GM18519 (cell line): ENCODE measurements at regions not wholly inside any gene's neighbourhood (a gene's known extent, or its start where the extent isn't known, plus 50 kb on each side); places are given as distances from the start of the nearest gene placed in this dataset.

Experiments used
- ATAC-seq: cut with Tn5 transposase; IDR thresholded peaks from one replicate; pipeline ENCODE4 v1.9.1; 2021; ENCODE audit warnings: mild to moderate bottlenecking, moderate library complexity; ENCODE audit not compliant: unreplicated experiment, low FRiP score

DNA sequence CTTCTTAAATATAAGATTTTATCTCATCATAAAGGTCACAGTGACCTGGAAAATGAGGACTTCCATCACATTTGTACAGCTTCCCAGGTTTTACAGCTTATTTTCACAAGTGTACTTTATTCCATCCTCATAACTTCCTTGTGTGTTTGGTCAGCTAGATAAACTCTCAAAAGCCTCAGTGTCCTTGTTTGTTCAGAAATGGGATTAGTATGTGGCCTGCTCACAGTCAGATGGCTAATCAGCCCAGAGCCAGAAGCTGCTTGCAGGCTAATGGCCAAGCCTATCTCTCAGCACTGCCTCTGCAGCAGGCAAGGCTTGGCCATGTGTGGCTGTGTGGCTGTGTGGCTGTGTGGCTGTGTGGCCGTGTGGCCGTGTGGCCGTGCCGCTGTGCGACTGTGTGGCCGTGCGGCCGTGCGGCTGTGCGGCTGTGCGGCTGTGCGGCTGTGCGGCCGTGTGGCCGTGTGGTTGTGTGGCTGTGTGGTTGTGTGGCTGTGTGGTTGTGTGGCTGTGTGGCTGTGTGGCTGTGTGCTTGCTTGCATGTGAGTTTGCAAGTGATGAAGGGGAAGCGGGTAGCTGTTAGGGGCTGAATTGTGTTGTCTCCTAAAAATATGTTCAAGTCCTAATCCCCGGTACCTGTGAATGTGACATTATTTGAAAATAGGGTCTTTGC, 233.0 kb upstream of the TNP1 start:
- no peak for ATAC-seq

DNA sequence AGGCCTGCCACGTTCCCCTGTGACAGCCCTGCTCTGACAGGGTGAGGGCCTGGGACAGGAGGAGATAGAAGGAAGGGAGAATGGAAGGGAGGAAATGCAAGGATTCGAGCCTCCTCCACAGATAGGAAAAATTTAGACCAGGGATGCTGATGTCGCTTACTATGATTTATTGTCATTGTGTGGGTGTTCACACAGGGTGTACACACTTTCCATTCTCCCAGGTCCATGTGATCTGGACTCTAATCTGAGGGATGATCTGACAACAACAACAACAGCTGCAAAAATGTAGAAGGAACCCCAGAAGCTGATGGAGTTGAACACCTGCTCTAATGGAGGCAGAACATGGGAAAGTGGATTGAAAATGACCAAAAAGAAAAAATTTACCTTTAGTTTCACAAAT, 231.7 kb upstream of the TNP1 start:
- no peak for ATAC-seq

DNA sequence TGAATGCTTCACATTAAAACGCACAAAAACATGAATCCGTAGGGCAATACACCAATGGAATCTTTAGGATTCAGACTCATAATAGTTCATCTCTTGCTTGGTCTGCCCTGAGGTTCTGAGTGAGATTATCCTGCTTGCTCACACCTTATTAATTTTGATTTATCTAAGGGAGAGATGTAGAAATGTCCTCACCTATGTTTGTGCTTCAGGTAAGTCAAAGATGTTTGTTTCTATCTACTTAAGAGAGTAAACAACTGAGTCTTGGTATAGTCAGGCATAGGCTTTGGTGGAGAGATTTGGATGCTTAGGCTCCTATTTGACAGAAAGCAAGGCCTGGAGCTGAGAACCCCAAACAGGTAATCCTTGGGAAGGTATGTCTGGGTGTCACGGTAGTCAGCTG, 231.0 kb upstream of the TNP1 start:
- no peak for ATAC-seq

DNA sequence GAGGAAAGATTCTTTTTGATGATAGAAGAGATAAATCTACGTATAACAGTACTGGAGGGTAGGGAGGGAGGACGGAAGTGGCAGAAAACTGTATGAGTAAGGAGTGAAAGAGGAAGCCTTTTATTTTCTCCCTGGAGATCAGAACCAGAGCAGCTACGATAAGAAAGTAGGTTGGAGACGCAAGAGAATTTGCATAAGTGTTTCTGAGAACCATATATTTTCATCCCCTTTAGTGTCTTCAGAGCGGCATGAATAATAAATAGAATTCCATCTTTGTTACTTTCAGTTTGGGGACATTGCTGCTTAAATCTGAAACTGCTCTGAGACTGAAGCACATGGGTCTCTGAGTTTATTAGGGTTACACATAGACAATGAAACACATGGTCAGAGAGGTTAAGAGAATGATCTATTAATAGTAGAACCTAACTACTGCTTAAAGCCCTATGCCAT, 230.2 kb upstream of the TNP1 start:
- ATAC-seq: peak; percentile 90

DNA sequence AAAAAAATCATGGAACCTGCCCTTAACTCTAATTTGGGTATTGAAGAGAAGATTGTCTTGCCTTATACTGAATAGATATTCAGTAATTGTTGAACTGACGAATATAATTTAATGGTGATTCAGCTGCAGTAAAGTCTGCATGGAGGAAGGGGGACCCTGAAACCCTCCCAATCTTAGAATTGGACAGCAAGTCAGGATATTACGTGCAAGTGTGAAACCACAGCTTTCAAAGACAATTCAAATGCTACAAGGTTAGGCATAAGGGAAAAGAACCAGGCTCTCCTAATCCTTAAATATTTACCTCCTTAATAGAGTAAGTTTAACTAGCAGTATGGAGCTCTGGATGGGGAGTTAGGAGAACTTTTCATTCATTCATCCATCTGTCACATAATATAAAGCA, 226.9 kb upstream of the TNP1 start:
- no peak for ATAC-seq

DNA sequence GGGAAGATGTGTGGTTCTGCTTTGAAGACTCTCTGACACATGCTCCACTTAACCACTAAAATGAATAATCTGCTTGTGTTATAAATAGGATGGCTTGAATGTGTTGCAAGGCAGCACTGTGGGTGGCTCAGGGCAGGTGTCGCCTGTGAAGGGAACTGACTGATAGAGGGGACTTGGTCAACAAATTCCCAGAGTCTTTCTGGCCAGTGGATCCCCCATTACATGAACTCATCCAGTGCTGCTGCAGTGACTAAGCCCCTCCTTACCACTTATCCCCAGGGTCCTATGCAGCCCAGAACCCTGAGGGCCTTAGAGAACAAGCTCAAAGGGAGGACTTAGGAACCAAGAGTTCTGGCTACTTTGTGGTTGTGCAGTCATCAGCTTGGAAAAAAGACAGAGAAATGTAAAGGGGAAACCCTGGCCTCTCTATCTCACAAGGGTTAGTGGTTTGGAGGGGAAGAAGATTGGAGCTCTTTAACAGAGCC, 226.2 kb upstream of the TNP1 start:
- ATAC-seq: no peak

DNA sequence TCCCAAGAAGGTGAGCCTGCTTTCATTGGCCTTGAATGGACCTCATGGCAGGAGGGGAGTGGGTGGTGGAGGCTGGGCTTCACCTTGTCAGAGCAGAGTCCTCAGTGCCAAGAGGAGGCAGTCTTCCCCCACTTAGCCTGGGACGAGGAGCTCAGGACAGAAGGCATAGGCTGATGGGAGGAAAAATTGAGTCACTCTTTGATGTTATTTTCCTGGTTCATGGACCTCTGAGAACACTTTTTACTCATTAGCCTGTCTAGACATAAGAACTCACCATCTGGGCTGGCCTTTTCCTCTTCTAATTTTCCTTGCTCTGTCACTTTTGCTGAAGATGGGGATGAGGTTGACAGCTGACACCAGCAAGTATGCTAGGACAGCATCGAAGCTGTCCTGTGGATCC, 225.7 kb upstream of the TNP1 start:
- no peak for ATAC-seq

DNA sequence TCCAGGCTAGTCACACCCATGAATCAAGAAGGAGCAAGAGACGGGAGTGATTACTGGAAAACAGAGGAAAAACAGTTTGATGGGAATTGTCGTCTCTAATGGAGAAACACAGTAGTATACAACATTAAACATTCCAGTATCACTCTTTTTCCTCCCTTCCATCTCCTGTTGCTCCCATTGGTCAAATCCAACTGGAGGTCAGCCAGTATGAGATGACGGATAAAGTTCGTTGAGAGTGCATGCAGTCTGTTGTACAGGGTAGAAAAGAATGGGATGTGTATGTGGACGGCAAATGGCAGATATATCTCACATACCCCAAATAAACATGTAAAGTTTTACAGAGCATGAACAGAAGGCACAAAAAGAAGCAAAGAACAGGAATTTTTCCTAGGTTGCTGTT, 221.9 kb upstream of the TNP1 start:
- ATAC-seq: no peak

DNA sequence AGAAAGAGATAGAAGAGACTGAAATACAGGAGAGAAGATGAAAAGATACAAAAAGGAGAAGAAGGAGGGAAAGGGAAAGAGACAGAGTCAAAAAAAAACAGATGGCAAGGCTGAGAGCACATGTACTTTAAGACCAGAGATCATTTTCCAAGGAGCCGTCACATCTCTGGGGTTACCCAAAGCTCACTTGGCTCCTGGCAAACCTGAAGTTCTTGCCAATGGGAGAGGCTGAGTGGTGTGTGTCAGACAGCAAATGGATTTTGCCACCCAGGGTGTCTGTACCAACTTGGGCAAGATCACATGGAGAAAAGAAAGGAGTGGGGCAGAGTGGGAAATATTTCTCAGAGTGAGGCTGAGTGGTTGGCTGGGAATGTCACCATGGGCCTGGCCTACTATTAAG, 219.3 kb upstream of the TNP1 start:
- ATAC-seq: no peak

DNA sequence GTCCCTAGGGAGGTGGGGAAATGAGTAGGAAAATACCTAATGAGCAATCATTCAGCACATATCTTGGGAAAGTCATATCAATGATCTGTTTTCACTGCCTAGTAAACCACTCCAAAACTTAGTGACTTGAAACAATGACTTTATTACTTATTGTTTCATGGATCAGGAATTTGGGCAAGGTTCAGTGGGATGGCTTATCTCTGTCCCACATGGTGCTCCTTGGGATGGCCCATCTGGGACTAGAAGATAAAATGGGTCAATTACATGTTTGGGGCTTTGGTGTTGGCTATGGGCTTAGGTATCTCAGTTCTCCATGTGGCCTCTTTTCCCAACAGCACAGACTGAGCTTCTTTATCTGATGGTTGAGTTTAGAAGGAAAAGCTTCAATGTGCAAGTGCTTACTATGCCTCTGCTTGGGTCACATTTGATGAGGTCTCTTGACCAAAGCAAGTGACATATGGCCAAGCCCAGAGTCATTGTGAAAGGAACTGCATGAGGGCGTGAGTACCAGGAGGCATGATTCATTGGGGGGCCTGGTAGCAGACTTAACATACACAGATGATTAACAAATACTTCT, 218.1 kb upstream of the TNP1 start:
- no peak for ATAC-seq

DNA sequence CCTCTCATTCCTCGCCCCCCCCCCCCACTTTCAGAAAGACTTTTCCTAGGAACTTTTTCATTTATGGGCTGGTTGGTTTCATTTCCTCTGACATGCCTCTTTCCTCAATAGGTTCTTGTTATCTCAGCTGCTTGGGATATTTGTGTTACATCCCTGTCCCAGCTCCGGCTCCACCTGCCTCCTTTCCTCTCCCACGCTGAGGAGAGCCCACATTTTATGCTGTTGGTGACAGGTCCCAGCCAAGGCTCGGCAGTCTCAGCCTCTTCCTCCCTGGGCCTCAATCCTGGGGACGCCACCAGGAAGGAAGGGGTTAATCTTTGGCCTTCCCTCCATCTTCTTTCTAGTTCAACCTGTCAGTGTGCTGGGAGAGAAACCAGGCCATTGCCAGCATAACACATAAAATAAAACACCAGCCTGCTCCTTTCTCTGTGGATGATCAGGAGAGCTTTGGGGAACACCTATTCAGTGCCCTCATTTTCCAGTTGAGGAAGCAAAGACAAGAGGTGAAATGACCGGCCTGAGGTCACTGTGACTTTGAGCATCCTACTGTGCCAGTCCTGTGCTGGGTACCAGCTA, 216.9 kb upstream of the TNP1 start:
- no peak for ATAC-seq

DNA sequence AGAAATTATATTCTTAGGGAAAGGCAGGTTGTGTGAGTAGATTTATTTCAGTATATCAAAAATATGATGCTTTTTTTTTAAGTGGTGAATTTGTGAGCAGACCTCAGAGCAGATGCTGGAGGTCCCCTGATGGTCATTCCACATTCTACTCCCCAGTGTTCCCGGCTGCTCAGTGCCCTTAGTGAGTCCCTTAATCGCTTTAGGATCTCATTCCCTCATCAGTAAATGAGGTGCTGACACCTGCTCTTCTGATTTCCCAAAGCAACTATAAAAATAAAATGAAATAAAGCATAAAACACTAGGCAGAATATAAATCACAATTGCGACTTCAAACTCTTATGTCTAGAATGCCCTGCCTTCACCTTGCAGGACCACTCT, 216.2 kb upstream of the TNP1 start:
- no peak for ATAC-seq

DNA sequence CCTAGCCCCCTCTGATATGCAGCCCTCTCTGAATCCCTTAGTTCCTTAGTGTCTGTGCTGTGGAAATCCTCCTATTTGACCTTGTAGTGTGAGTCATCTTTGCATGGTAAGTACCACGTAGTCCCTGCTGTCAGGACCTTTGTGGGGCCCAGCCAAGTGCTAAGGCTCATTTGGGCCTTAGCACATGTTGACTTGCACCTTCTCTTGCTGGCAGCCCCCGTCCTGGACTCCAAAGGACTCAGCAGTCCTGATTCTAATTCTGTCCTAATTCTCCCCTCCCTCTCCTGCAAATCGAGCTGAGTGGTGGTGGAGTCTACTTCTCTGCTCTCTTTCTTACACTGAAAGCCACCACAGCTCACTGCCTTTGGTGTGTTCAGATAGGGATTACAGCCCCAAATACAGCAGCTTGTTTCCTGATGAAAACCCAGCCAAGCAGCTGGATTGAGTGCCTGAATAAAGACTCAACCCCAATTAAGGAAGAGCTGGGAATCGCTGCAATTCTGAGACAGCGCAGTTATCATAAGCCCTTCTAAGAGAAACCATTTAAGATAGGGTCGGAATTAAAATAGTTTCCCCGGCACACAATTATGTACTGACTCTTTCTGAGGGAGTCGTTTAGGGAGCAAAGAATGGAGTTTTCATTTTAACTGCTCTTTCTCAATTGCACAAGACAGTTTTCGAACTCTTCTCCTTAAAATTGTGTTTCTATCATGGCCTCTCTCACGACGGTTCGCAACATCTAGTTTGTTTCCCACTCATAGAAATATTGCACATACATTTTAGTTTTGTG, 215.6 kb upstream of the TNP1 start:
- ATAC-seq: no peak

DNA sequence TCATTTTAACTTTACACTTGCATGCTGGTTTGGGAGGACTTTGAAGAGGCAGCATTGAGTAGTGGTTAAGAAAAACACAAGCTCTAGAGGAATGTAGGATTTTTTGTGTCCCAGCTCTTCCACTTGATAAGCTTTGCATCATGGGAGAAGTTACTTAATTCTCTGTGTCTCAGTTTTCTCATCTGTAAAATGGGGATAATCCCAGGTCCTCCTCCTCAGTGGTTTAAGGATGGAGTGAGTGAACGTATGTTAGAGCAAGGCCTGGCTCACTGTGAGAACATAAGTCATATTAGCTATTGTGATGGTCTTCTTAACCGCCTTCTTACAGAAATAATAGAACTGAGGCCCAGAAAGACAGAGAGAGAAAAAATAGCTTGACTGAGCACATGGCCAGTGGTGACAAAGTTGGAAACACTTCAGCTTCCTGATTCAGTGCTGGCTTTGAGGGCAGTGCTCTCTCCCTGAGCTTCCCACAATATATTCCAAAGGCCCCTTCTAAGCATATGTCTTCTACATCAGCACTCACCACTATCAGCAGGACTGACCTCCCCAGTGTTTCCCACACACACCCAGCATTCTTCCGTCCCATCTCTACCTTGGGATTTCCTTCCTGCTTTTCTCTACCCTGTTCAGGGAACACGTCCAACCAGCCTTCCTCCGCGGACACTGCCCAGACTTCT, 214.9 kb upstream of the TNP1 start:
- no peak for ATAC-seq

DNA sequence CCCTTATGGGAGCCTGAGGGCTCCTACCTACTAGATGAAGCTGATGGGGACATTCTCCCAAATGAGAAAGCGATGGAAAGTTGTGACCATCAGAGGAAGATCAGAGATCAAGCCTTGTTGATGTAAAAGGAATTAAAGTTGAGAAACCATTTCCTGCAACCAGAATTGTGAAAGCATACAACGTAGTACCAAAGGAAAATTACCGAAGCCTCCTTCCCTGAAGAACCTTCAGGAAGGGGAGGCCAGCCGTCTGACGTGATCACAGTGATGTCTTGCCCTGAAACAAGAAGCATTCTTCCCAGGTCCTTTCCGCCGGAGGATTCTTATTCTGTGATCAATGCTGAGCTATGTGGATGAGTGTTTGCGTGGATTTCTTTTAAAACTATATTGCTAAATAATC, 211.6 kb upstream of the TNP1 start:
- no peak for ATAC-seq

DNA sequence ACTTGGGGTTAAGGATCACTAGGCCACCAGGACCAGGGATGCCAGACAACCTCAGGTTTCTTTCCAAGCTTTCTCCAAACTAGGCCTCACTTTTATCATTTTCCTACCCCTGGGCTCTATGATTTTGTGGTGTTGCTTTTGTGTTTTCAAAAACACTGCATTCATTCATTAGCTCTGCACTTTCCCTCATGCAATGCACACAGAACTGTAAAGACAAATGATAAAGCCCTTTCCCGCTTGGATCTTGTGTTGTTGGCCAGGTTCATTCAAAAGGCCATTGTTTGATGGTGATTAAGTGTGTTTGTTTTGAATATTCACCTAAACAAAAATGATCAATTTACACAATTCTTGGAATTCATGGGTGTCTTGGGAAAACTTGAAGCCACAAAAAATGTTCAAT, 210.7 kb upstream of the TNP1 start:
- no peak for ATAC-seq

DNA sequence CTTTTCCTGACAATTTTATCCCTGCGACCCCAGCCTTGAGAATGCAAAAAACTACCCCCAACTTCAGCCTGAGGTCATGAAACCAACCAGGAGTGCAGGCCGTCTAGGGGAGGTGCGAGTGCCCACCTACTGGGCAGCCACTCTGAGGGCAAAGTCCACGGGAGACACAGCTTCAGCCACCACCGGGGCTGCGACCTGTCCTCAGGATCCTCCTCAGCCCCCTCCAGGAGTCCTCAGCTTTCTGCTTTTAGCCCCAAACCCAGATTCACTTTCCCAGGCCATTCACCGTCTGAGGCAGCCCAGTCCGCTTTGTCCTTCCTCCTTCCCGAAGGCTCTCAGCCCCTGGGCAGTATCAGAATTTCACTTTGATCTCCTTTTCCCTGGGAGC, 210.2 kb upstream of the TNP1 start:
- no peak for ATAC-seq

DNA sequence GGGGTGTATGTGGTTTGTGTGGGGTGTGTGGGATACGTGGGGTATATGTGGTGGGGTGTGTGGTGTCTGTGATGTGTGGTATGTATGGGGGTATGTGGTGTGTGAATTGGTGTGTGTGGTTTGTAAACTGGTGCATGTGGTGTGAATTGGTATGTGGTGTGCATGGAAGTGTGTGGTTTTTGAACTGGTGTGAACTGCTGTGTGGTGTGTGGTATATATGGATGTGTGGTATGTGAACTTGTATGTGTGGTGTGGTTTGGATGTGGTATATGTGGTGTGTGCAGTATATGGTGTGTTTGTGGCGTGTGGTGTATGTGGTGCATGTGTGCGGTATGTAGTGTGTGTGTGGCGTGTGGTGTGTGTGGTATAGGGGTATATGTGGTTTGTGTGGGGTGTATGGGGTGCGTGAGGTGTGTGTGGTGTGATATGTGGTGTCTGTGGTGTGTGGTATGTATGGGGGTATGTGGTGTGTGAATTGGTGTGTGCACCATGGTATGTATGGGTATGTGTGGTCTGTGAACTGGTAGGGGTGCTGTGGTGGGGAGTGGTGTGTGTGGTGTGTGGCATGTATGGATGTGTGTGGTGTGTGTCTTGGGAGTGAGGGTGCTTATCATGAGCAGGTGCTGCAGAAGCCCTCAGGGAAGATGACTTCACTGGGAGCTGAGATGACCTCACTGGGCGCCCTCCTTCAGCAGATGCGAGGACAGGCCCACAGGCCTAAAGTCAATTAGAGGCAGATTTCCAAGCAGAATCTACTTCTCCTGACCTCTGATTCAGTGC, 209.6 kb upstream of the TNP1 start:
- ATAC-seq: no peak

DNA sequence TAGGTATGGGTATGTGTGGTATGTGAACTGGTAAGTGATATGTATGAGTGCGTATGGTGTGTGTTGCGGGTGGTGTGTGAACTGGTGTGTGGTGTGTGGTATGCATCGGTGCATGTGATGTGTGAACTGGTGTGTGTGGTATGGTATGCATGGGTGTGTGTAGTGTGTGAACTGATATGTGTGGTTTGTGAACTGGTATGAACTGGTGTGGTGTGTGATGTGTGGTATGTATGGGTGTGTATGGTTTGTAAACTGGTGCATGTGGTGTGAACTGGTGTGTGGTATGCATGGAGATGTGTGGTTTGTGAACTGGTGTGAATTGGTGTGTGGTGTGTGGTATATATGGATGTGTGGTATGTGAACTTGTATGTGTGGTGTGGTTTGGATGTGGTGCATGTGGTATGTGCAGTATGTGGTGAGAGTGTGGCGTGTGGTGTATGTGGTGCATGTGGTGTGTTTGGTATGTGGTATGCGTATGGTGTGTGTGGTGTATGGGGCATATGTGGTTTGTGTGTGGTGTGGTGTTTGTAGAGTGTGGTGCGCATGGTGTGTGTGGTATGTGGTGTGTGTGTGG, 208.9 kb upstream of the TNP1 start:
- no peak for ATAC-seq

DNA sequence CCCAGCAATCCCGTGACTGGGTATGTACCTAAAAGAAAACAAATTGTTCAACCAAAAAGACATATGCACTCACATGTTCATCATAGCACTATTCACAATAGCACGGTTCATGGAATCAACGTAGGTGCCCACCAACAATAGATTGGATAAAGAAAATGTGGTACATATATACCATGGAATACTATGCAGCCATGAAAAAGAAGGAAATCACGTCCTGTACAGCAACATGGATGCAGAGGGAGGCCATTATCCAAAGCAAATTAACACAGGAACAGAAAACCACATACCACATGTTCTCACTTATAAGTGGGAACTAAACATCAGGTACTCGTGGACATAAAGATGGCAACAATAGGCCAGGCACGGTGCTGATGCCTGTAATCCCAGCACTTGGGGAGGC, 207.9 kb upstream of the TNP1 start:
- no peak for ATAC-seq
